ENCODE measurements at regions not wholly inside any gene's neighbourhood (a gene's known extent, or its start where the extent isn't known, plus 50 kb on each side); places are given as distances from the start of the nearest gene placed in this dataset.

DNA sequence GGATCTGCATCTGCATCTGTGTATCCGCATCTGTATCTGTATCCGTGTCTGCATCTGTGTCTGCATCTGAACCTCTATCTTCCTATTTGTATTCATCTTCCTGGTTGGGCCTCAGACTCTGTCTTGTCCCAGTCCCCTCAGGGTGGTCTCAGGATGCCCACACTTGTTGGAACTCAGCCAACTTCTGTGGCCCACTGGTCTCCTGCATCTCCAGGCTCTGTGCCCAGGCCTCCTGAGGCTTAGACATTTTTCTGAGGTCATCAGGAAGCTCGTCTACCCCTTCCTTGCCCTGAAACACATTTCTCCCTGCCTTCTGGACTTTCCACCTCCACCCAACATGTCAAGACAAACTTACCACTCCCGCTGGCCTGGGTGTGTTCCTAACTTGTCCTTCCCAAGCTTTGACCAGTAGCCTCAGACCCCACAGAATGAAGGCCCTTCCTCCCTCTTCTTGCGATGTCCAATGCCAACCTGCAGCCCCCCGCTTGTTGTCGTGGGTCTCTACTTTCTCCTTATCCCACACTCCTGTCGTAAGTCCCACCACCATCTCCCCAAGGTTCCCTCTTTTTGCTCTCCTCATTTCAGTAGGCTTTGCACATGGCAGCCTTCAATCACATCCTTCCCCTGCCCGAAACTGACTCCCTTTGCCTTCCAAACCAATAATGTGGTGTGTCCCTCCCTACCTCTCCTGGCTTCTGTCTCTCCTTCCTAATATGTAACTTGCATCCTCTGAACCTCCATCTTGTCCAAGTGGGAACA lies 176.5 kb downstream of the DLL1 start:
- no peak overlapping the region for H3K14ac ChIP-seq (ENCODE audit: low read length)
- H3K36me3 ChIP-seq (replicated peaks in 1 of 2; ENCODE audit: control insufficient read depth in 2 of 2, insufficient read depth in 2 of 2, low read length in 2 of 2), result no peaks in the 10 kb centered on the region
- no peak overlapping the region for H3K4me2 ChIP-seq (ENCODE audit: insufficient read depth, low read length, poor library complexity, severe bottlenecking)
- H2BK15ac ChIP-seq (ENCODE audit: low read length), result no peak overlapping the region
- H2BK120ac ChIP-seq (ENCODE audit: low read depth, low read length), result no peak overlapping the region
- peaks cover 0 to 6% of the 10 kb centered on the region in 2 donors for H3K4me1 ChIP-seq (ENCODE audit: control insufficient read depth in 2 of 2, insufficient read depth in 1 of 2, low read depth in 1 of 2, low read length in 2 of 2)
- no peaks in the 10 kb centered on the region for H3K9me3 ChIP-seq (replicated peaks in 1 of 2; ENCODE audit: control insufficient read depth in 2 of 2, insufficient read depth in 1 of 2, low read depth in 1 of 2, low read length in 2 of 2)
- peak overlapping the region; percentile 57 for H3K18ac ChIP-seq (ENCODE audit: low read length)
- H3K79me1 ChIP-seq (ENCODE audit: low read depth, low read length), result no peaks in the 10 kb centered on the region
- DNase-seq (ENCODE audit: low spot score), result no peak
- H3K27me3 ChIP-seq (ENCODE audit: control insufficient read depth in 3 of 3, insufficient read depth in 3 of 3, low read depth in 1 of 3, low read length in 3 of 3), result peaks cover 0 to 17% (median 0%) of the 10 kb centered on the region in 3 experiments
- H3K27ac ChIP-seq (replicated peaks; ENCODE audit: low read length), result no peak overlapping the region
- H2BK5ac ChIP-seq (ENCODE audit: low read length), result no peak overlapping the region
- H4K8ac ChIP-seq (ENCODE audit: low read depth, low read length), result no peak overlapping the region
- no peak overlapping the region for H4K91ac ChIP-seq (ENCODE audit: low read depth, low read length, poor library complexity)
- no peak overlapping the region for H3K4ac ChIP-seq (ENCODE audit: low read length)
- H3K4me3 ChIP-seq (ENCODE audit: low read length in 2 of 2), result no peak overlapping the region
- no peak overlapping the region for H2BK12ac ChIP-seq (ENCODE audit: low read length)
- H2AK5ac ChIP-seq (ENCODE audit: low read depth, low read length), result no peak overlapping the region
- no CpG with 5 or more reads among the region's 9 CpGs for WGBS, 2 donors (ENCODE audit: extremely low coverage in 2 of 2, insufficient read length in 2 of 2, insufficient replicate concordance in 1 of 2)
- no peak overlapping the region for H3K9ac ChIP-seq (ENCODE audit: low read depth, low read length, poor library complexity)
- no peak overlapping the region for H2AFZ ChIP-seq (ENCODE audit: low read length)
- H3K23ac ChIP-seq (ENCODE audit: low read depth, low read length, poor library complexity), result no peak overlapping the region

- Histone ChIP-seq H3K27me3 (ENCODE audit: control insufficient read depth in 3 of 3, insufficient read depth in 3 of 3, low read depth in 1 of 3, low read length in 3 of 3) (peaks cover 0 to 20% (median 0%) of the 10 kb centered on the region in 3 experiments), H2BK120ac (ENCODE audit: low read depth, low read length) (no peak overlapping the region), H3K9ac (ENCODE audit: low read depth, low read length, poor library complexity) (no peak overlapping the region), H4K91ac (ENCODE audit: low read depth, low read length, poor library complexity) (no peak overlapping the region), H3K4me2 (ENCODE audit: insufficient read depth, low read length, poor library complexity, severe bottlenecking) (no peak overlapping the region), H2AFZ (ENCODE audit: low read length) (no peak overlapping the region), H2AK5ac (ENCODE audit: low read depth, low read length) (no peak overlapping the region), H3K14ac (ENCODE audit: low read length) (no peak overlapping the region), H2BK15ac (ENCODE audit: low read length) (no peak overlapping the region), H3K4ac (ENCODE audit: low read length) (no peak overlapping the region), H3K79me1 (ENCODE audit: low read depth, low read length) (no peaks in the 10 kb centered on the region), H3K4me1 (ENCODE audit: control insufficient read depth in 2 of 2, insufficient read depth in 1 of 2, low read depth in 1 of 2, low read length in 2 of 2) (peaks cover 0 to 6% of the 10 kb centered on the region in 2 donors), H2BK12ac (ENCODE audit: low read length) (no peak overlapping the region), H4K8ac (ENCODE audit: low read depth, low read length) (no peak overlapping the region), H3K36me3 (replicated peaks in 1 of 2; ENCODE audit: control insufficient read depth in 2 of 2, insufficient read depth in 2 of 2, low read length in 2 of 2) (no peaks in the 10 kb centered on the region), H3K18ac (ENCODE audit: low read length) (no peak overlapping the region), H3K9me3 (replicated peaks in 1 of 2; ENCODE audit: control insufficient read depth in 2 of 2, insufficient read depth in 1 of 2, low read depth in 1 of 2, low read length in 2 of 2) (no peaks in the 10 kb centered on the region), H3K27ac (replicated peaks; ENCODE audit: low read length) (no peak overlapping the region), H2BK5ac (ENCODE audit: low read length) (no peak overlapping the region), H3K23ac (ENCODE audit: low read depth, low read length, poor library complexity) (no peak overlapping the region), H3K4me3 (ENCODE audit: low read length in 2 of 2) (no peak overlapping the region)
- DNase-seq (ENCODE audit: low spot score), result no peak
- no CpG with 5 or more reads among the region's 3 CpGs for WGBS, 2 donors (ENCODE audit: extremely low coverage in 2 of 2, insufficient read length in 2 of 2, insufficient replicate concordance in 1 of 2)
These were observed 177.7 kb downstream of the DLL1 start for GRCh38 chr6:170113141-170113540.

DNA sequence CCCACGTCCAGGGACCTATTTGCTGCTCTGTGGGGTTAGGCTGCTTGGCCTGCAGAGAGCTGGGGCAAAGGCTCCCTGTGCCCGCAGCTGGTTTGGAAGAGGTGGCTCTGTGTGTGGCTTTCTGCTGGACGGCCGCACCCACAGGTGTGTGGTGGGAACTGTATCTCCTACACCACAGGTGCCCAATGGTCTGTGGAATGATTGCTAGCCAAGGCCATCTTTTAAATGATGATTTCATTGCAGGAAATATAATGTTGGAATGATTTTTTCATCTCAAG lies 178.4 kb downstream of the DLL1 start:
- H3K23ac ChIP-seq (ENCODE audit: low read depth, low read length, poor library complexity), result no peak overlapping the region
- no peaks in the 10 kb centered on the region for H3K36me3 ChIP-seq (replicated peaks in 1 of 2; ENCODE audit: control insufficient read depth in 2 of 2, insufficient read depth in 2 of 2, low read length in 2 of 2)
- no CpG with 5 or more reads among the region's 4 CpGs for WGBS, 2 donors (ENCODE audit: extremely low coverage in 2 of 2, insufficient read length in 2 of 2, insufficient replicate concordance in 1 of 2)
- no peak overlapping the region for H3K4me3 ChIP-seq (ENCODE audit: low read length in 2 of 2)
- no peak overlapping the region for H4K8ac ChIP-seq (ENCODE audit: low read depth, low read length)
- no peaks in the 10 kb centered on the region for H3K79me1 ChIP-seq (ENCODE audit: low read depth, low read length)
- H3K9me3 ChIP-seq (replicated peaks in 1 of 2; ENCODE audit: control insufficient read depth in 2 of 2, insufficient read depth in 1 of 2, low read depth in 1 of 2, low read length in 2 of 2), result no peaks in the 10 kb centered on the region
- H3K14ac ChIP-seq (ENCODE audit: low read length), result no peak overlapping the region
- H2BK120ac ChIP-seq (ENCODE audit: low read depth, low read length), result no peak overlapping the region
- peaks cover 0 to 6% of the 10 kb centered on the region in 2 donors for H3K4me1 ChIP-seq (ENCODE audit: control insufficient read depth in 2 of 2, insufficient read depth in 1 of 2, low read depth in 1 of 2, low read length in 2 of 2)
- no peak overlapping the region for H3K4ac ChIP-seq (ENCODE audit: low read length)
- DNase-seq (ENCODE audit: low spot score), result no peak
- no peak overlapping the region for H2AFZ ChIP-seq (ENCODE audit: low read length)
- H2BK5ac ChIP-seq (ENCODE audit: low read length), result no peak overlapping the region
- no peak overlapping the region for H3K4me2 ChIP-seq (ENCODE audit: insufficient read depth, low read length, poor library complexity, severe bottlenecking)
- no peak overlapping the region for H2AK5ac ChIP-seq (ENCODE audit: low read depth, low read length)
- H3K27ac ChIP-seq (replicated peaks; ENCODE audit: low read length), result no peak overlapping the region
- H4K91ac ChIP-seq (ENCODE audit: low read depth, low read length, poor library complexity), result no peak overlapping the region
- H2BK12ac ChIP-seq (ENCODE audit: low read length), result no peak overlapping the region
- peaks cover 0 to 20% (median 0%) of the 10 kb centered on the region in 3 experiments for H3K27me3 ChIP-seq (ENCODE audit: control insufficient read depth in 3 of 3, insufficient read depth in 3 of 3, low read depth in 1 of 3, low read length in 3 of 3)
- no peak overlapping the region for H3K9ac ChIP-seq (ENCODE audit: low read depth, low read length, poor library complexity)
- peak overlapping the region; percentile 50 for H3K18ac ChIP-seq (ENCODE audit: low read length)
- H2BK15ac ChIP-seq (ENCODE audit: low read length), result no peak overlapping the region

DNA sequence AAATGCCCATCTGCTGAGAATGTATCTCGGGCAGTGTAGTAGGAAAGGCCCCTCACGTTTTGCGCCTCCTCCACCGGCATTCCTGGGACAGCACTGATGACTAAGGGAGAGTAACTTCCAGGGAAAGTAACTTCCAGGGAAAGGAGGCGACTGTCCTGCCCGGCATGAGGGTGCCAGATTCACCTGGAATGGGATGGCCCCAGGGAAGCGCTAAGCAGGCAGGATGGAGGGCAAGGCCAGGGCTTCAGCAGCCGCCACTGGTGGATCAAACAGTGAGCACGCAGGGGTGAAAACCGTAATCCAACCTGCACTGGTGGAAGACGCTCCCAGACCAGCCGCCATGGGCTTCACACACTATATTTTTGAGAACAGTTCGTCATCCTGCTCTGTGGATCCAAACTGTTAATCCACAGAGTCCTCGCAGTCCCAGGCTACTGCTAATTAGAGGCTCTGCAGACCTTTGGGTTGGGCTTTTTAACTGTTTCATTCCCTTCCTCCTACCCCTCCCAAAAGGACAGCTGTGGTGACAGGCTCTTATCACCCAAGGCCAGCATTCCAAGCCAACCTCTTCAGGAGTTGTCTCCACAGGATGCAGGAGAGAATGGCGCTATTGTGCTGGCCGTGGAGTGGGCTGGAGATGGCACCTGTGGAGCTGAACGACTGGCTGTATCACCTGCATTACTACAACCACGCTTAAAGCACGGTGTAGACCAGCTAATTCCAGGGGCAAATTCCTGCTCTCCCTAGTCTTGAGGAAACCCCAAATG lies 178.9 kb downstream of the DLL1 start:
- Histone ChIP-seq H3K4me1 (ENCODE audit: control insufficient read depth in 2 of 2, insufficient read depth in 1 of 2, low read depth in 1 of 2, low read length in 2 of 2) (peaks cover 0 to 6% of the 10 kb centered on the region in 2 donors), H4K8ac (ENCODE audit: low read depth, low read length) (no peak overlapping the region), H2BK12ac (ENCODE audit: low read length) (peak overlapping the region; percentile 35), H3K18ac (ENCODE audit: low read length) (peak overlapping the region; percentile 61), H3K14ac (ENCODE audit: low read length) (no peak overlapping the region), H3K4me3 (ENCODE audit: low read length in 2 of 2) (no peak overlapping the region), H3K9me3 (replicated peaks in 1 of 2; ENCODE audit: control insufficient read depth in 2 of 2, insufficient read depth in 1 of 2, low read depth in 1 of 2, low read length in 2 of 2) (no peaks in the 10 kb centered on the region), H3K23ac (ENCODE audit: low read depth, low read length, poor library complexity) (no peak overlapping the region), H2AK5ac (ENCODE audit: low read depth, low read length) (peak overlapping the region; percentile 49), H3K4me2 (ENCODE audit: insufficient read depth, low read length, poor library complexity, severe bottlenecking) (no peak overlapping the region), H2BK120ac (ENCODE audit: low read depth, low read length) (no peak overlapping the region), H2BK15ac (ENCODE audit: low read length) (peak overlapping the region; percentile 28), H3K36me3 (replicated peaks in 1 of 2; ENCODE audit: control insufficient read depth in 2 of 2, insufficient read depth in 2 of 2, low read length in 2 of 2) (no peaks in the 10 kb centered on the region), H3K79me1 (ENCODE audit: low read depth, low read length) (no peaks in the 10 kb centered on the region), H3K27ac (replicated peaks; ENCODE audit: low read length) (no peak overlapping the region), H4K91ac (ENCODE audit: low read depth, low read length, poor library complexity) (no peak overlapping the region), H3K9ac (ENCODE audit: low read depth, low read length, poor library complexity) (no peak overlapping the region), H2BK5ac (ENCODE audit: low read length) (peak overlapping the region; percentile 31), H3K4ac (ENCODE audit: low read length) (no peak overlapping the region), H2AFZ (ENCODE audit: low read length) (no peak overlapping the region), H3K27me3 (ENCODE audit: control insufficient read depth in 3 of 3, insufficient read depth in 3 of 3, low read depth in 1 of 3, low read length in 3 of 3) (peaks cover 0 to 20% (median 0%) of the 10 kb centered on the region in 3 experiments)
- no CpG with 5 or more reads among the region's 19 CpGs for WGBS, 2 donors (ENCODE audit: extremely low coverage in 2 of 2, insufficient read length in 2 of 2, insufficient replicate concordance in 1 of 2)
- DNase-seq (ENCODE audit: low spot score), result no peak
